H9 (cell line): ENCODE measurements at regions not wholly inside any gene's neighbourhood (a gene's known extent, or its start where the extent isn't known, plus 50 kb on each side); places are given as distances from the start of the nearest gene placed in this dataset.

Experiments
- DNase-seq: peaks from one replicate; pipeline ENCODE4 v3.0.0-alpha.2; 2017
- H2AFZ ChIP-seq: one replicate; pipeline ENCODE4 v1.6.1; 2013; ENCODE audit warnings: mild to moderate bottlenecking, low read length, control low read depth, moderate library complexity
- H2AK5ac ChIP-seq: 2 replicates; pipeline ENCODE4 v1.6.1; 2013; ENCODE audit warnings: low read length, control low read depth, mixed read lengths; ENCODE audit not compliant: insufficient read length
- H2BK120ac ChIP-seq: one replicate; pipeline ENCODE4 v1.6.1; 2013; ENCODE audit warnings: low read depth, mild to moderate bottlenecking, low read length, control low read depth, inconsistent platforms; ENCODE audit not compliant: poor library complexity, severe bottlenecking
- H2BK12ac ChIP-seq: 2 replicates; pipeline ENCODE4 v1.6.1; 2013; ENCODE audit warnings: low read length, control low read depth, mixed read lengths, low read depth; ENCODE audit not compliant: insufficient read length
- H2BK15ac ChIP-seq: 2 replicates; pipeline ENCODE4 v1.6.1; 2013; ENCODE audit warnings: low read depth, low read length, control low read depth
- H2BK20ac ChIP-seq: one replicate; pipeline ENCODE4 v1.6.1; 2013; ENCODE audit warnings: low read depth, mild to moderate bottlenecking, low read length, control low read depth, inconsistent platforms; ENCODE audit not compliant: poor library complexity, severe bottlenecking
- H2BK5ac ChIP-seq: 2 replicates; pipeline ENCODE4 v1.6.1; 2013; ENCODE audit warnings: low read length, control low read depth, mixed read lengths; ENCODE audit not compliant: insufficient read length
- H3K14ac ChIP-seq: 2 replicates; pipeline ENCODE4 v1.6.1; 2013; ENCODE audit warnings: low read length, control low read depth; ENCODE audit not compliant: insufficient read depth
- H3K18ac ChIP-seq: 2 replicates; pipeline ENCODE4 v1.6.1; 2013; ENCODE audit warnings: low read depth, mild to moderate bottlenecking, mixed read lengths, low read length, control low read depth; ENCODE audit not compliant: insufficient read length
- H3K23ac ChIP-seq: 2 replicates; pipeline ENCODE4 v1.6.1; 2013; ENCODE audit warnings: low read length, control low read depth, mixed read lengths, low read depth; ENCODE audit not compliant: insufficient read length
- H3K23me2 ChIP-seq: 2 replicates; pipeline ENCODE4 v1.6.1; 2013; ENCODE audit warnings: low read depth, mild to moderate bottlenecking, mixed read lengths, low read length, control low read depth; ENCODE audit not compliant: insufficient read length, poor library complexity, severe bottlenecking
- H3K27ac ChIP-seq: 2 replicates; pipeline ENCODE4 v1.5.1; 2013; ENCODE audit warnings: low read length, control low read depth, mixed read lengths, low read depth; ENCODE audit not compliant: insufficient read length
- H3K27me3 ChIP-seq: 2 replicates; pipeline ENCODE4 v1.6.1; 2013; ENCODE audit warnings: low read length, control low read depth, inconsistent platforms; ENCODE audit not compliant: insufficient read depth
- H3K4ac ChIP-seq: 2 replicates; pipeline ENCODE4 v1.6.1; 2013; ENCODE audit warnings: low read depth, mild to moderate bottlenecking, control low read depth, inconsistent platforms, low read length, moderate library complexity
- H3K4me1 ChIP-seq: 2 replicates; pipeline ENCODE4 v1.6.1; 2013; ENCODE audit warnings: low read length, control low read depth, inconsistent platforms; ENCODE audit not compliant: insufficient read depth
- H3K4me2 ChIP-seq: 2 replicates; pipeline ENCODE4 v1.6.1; 2013; ENCODE audit warnings: low read length, control low read depth, mixed read lengths; ENCODE audit not compliant: insufficient read length, insufficient read depth
- H3K56ac ChIP-seq: 2 replicates; pipeline ENCODE4 v1.6.1; 2013; ENCODE audit warnings: low read depth, mild to moderate bottlenecking, mixed read lengths, low read length, control low read depth; ENCODE audit not compliant: insufficient read length
- H3K79me1 ChIP-seq: 2 replicates; pipeline ENCODE4 v1.6.1; 2013; ENCODE audit warnings: low read depth, mild to moderate bottlenecking, moderate library complexity, low read length, control low read depth, inconsistent platforms; ENCODE audit not compliant: insufficient read depth, poor library complexity, severe bottlenecking
- H3K79me2 ChIP-seq: 2 replicates; pipeline ENCODE4 v1.6.1; 2013; ENCODE audit warnings: low read length, control low read depth, inconsistent platforms; ENCODE audit not compliant: insufficient read depth
- H3K9ac ChIP-seq: 2 replicates; pipeline ENCODE4 v1.6.1; 2013; ENCODE audit warnings: low read length, control low read depth, mixed read lengths; ENCODE audit not compliant: insufficient read length; ENCODE audit errors: extremely low read depth
- H3K9me3 ChIP-seq: one replicate; pipeline ENCODE4 v1.6.1; 2013; ENCODE audit warnings: low read depth, low read length, inconsistent platforms; ENCODE audit not compliant: control insufficient read depth
- H3T11ph ChIP-seq: one replicate; pipeline ENCODE4 v1.6.1; 2013; ENCODE audit warnings: mild to moderate bottlenecking, low read length, control low read depth, inconsistent platforms
- H4K20me1 ChIP-seq: one replicate; pipeline ENCODE4 v1.6.1; 2013; ENCODE audit not compliant: control insufficient read depth, insufficient read length, insufficient read depth
- H4K5ac ChIP-seq: 2 replicates; pipeline ENCODE4 v1.6.1; 2013; ENCODE audit warnings: low read depth, mild to moderate bottlenecking, mixed read lengths, low read length, control low read depth; ENCODE audit not compliant: insufficient read length
- H4K8ac ChIP-seq: replicated peaks from 2 replicates; pipeline ENCODE4 v1.6.1; 2013; ENCODE audit warnings: low read length, control low read depth, mixed read lengths, low read depth; ENCODE audit not compliant: insufficient read length
- H4K91ac ChIP-seq: 2 replicates; pipeline ENCODE4 v1.6.1; 2013; ENCODE audit warnings: low read depth, mild to moderate bottlenecking, moderate library complexity, mixed read lengths, low read length, control low read depth; ENCODE audit not compliant: insufficient read length
- H3K27ac Mint-ChIP-seq, 3 experiments: 2 replicates in 2 of 3; 3 replicates in 1 of 3; pipeline ENCODE4 v1.8.0; 2020 to 2021; ENCODE audit warnings: mixed read lengths in 3 of 3, mild to moderate bottlenecking in 1 of 3, moderate library complexity in 1 of 3
- H3K27me3 Mint-ChIP-seq: 2 replicates; pipeline ENCODE4 v1.8.0; 2021; ENCODE audit warnings: low read depth, mild to moderate bottlenecking, moderate library complexity, mixed read lengths
- H3K36me3 Mint-ChIP-seq, 3 experiments: 2 replicates in 2 of 3; 3 replicates in 1 of 3; pipeline ENCODE4 v1.8.0; 2020 to 2021; ENCODE audit warnings: low read depth in 3 of 3, mixed read lengths in 3 of 3; ENCODE audit not compliant: insufficient read depth in 1 of 3
- H3K4me1 Mint-ChIP-seq, 2 experiments: 2 replicates each; pipeline ENCODE4 v1.8.0; 2020; ENCODE audit warnings: mixed read lengths in 2 of 2
- H3K4me3 Mint-ChIP-seq, 2 experiments: 2 replicates in 1 of 2; 3 replicates in 1 of 2; pipeline ENCODE4 v1.8.0; 2020 to 2021; ENCODE audit warnings: mild to moderate bottlenecking in 2 of 2, mixed read lengths in 2 of 2, moderate library complexity in 1 of 2
- H3K9me3 Mint-ChIP-seq, 2 experiments: 2 replicates in 1 of 2; 3 replicates in 1 of 2; pipeline ENCODE4 v1.8.0; 2020; ENCODE audit warnings: mild to moderate bottlenecking in 2 of 2, mixed read lengths in 2 of 2, moderate library complexity in 1 of 2
- CTCF ChIP-seq: fragments of 200-600 bp; sonication (generic); conservative IDR thresholded peaks from 3 replicates; pipeline ENCODE4 v1.8.0; 2021; ENCODE audit warnings: antibody characterized with exemption, mild to moderate bottlenecking
- WGBS: extraction: QIAGEN DNeasy Blood & Tissue Kit; methylation state at CpG from one replicate; pipeline ENCODE4 v1.1.7; 2013; ENCODE audit warnings: missing lambda C conversion rate, low lambda C conversion rate, mixed read lengths; ENCODE audit not compliant: insufficient read length; ENCODE audit errors: extremely low coverage; 5-methylcytosine and 5-hydroxymethylcytosine counted together

- Histone ChIP-seq H2BK12ac (no peak overlapping the region), H3K9ac (no peak overlapping the region), H2BK20ac (no peak overlapping the region), H3K18ac (no peak overlapping the region), H2AFZ (no peak overlapping the region), H2AK5ac (no peak overlapping the region), H3K4ac (no peak overlapping the region), H2BK120ac (no peak overlapping the region), H3K4me1 (no peaks in the 10 kb centered on the region), H3K4me2 (no peak overlapping the region), H4K20me1 (no peaks in the 10 kb centered on the region), H2BK5ac (no peak overlapping the region), H3K79me1 (no peaks in the 10 kb centered on the region), H3T11ph (no peak overlapping the region), H3K23ac (no peak overlapping the region), H4K8ac (no peak overlapping the region), H3K14ac (no peak overlapping the region), H3K79me2 (no peaks in the 10 kb centered on the region), H4K5ac (no peak overlapping the region), H3K23me2 (no peaks in the 10 kb centered on the region), H4K91ac (no peak overlapping the region), H3K9me3 (no peaks in the 10 kb centered on the region), H3K27me3 (no peaks in the 10 kb centered on the region), H3K27ac (no peak overlapping the region), H3K56ac (no peak overlapping the region), H2BK15ac (no peak overlapping the region)
- H3K36me3 Mint-ChIP-seq = no peaks in the 10 kb centered on the region; a peak in 1 of 7 replicates
- no CpG with 5 or more reads among the region's 2 CpGs for WGBS
- DNase-seq = no peak
- peak; percentile 35; the same call in 1 of the 3 replicates for TF ChIP-seq CTCF
- no peaks in the 10 kb centered on the region for H3K4me1 Mint-ChIP-seq
- peaks cover 0 to 2% of the 10 kb centered on the region in 2 experiments; a peak in 1 of 5 replicates for H3K9me3 Mint-ChIP-seq
- H3K27me3 Mint-ChIP-seq = no peaks in the 10 kb centered on the region
- H3K27ac Mint-ChIP-seq = no peak overlapping the region
- no peak overlapping the region for H3K4me3 Mint-ChIP-seq
These were observed 930.3 kb upstream of the ARRDC3 start for GRCh38 chr5:92313385-92313784.
